ENCODE measurements at regions not wholly inside any gene's neighbourhood (a gene's known extent, or its start where the extent isn't known, plus 50 kb on each side); places are given as distances from the start of the nearest gene placed in this dataset.

GRCh38 chr3:135885885-135886284 lies 79.6 kb upstream of the PPP2R3A start:
- no peak for DNase-seq

- DNase-seq: no peak
These were observed 78.3 kb upstream of the PPP2R3A start for GRCh38 chr3:135887220-135887619.

- DNase-seq: no peak
These were observed 76.1 kb upstream of the PPP2R3A start for GRCh38 chr3:135889443-135889842.

GRCh38 chr3:135891121-135891520 lies 74.4 kb upstream of the PPP2R3A start:
- no peak for DNase-seq

GRCh38 chr3:135895106-135895733 lies 70.3 kb upstream of the PPP2R3A start:
- peak; percentile 62 for DNase-seq

GRCh38 chr3:135895734-135896121 lies 69.8 kb upstream of the PPP2R3A start:
- DNase-seq: no peak

- DNase-seq: no peak
These were observed 68.9 kb upstream of the PPP2R3A start for GRCh38 chr3:135896613-135897012.

- no peak for DNase-seq
These were observed 67.8 kb upstream of the PPP2R3A start for GRCh38 chr3:135897715-135898114.

- no peak for DNase-seq
These were observed 66.8 kb upstream of the PPP2R3A start for GRCh38 chr3:135898774-135899173.

GRCh38 chr3:135905058-135905724 lies 60.3 kb upstream of the PPP2R3A start:
- DNase-seq: no peak

- no peak for DNase-seq
These were observed 57.9 kb upstream of the PPP2R3A start for GRCh38 chr3:135907422-135908165.

- no peak for DNase-seq
These were observed 57.3 kb upstream of the PPP2R3A start for GRCh38 chr3:135908225-135908624.

GRCh38 chr3:135908737-135909136 lies 56.8 kb upstream of the PPP2R3A start:
- DNase-seq: no peak

GRCh38 chr3:135911110-135911509 lies 54.4 kb upstream of the PPP2R3A start:
- no peak for DNase-seq

GRCh38 chr3:135915206-135915605 lies 50.3 kb upstream of the PPP2R3A start:
- DNase-seq: no peak

Data from activated CD8-positive, alpha-beta memory T cell treated with anti-CD3 and anti-CD28 coated beads for 24 hours (primary cell).